Ascending aorta (tissue), 2 donors: ENCODE measurements at regions not wholly inside any gene's neighbourhood (a gene's known extent, or its start where the extent isn't known, plus 50 kb on each side); places are given as distances from the start of the nearest gene placed in this dataset.

Experiments used
- DNase-seq, 2 donors: peaks; one replicate each; pipeline ENCODE4 v3.0.0-alpha.2; 2019; ENCODE audit warnings: low spot score in 2 of 2
- H3K27ac ChIP-seq, 2 donors: fragments of 200-600 bp; sonication (generic); one replicate each; pipeline ENCODE4 v1.5.1; 2016 to 2017; ENCODE audit warnings: mild to moderate bottlenecking in 1 of 2
- H3K27me3 ChIP-seq: fragments of 200-600 bp; sonication (generic); one replicate; pipeline ENCODE4 v1.5.1; 2017
- H3K36me3 ChIP-seq, 2 donors: fragments of 200-600 bp; sonication (generic); one replicate each; pipeline ENCODE4 v1.5.1; 2016
- H3K4me1 ChIP-seq, 2 donors: fragments of 200-600 bp; sonication (generic); one replicate each; pipeline ENCODE4 v1.5.1; 2016 to 2017; ENCODE audit warnings: mild to moderate bottlenecking in 1 of 2
- H3K4me3 ChIP-seq, 2 donors: fragments of 200-600 bp; sonication (generic); one replicate each; pipeline ENCODE4 v1.5.1; 2016 to 2017; ENCODE audit warnings: mild to moderate bottlenecking in 1 of 2
- H3K9me3 ChIP-seq, 2 donors: fragments of 200-600 bp; sonication (generic); one replicate each; pipeline ENCODE4 v1.5.1; 2016
- intact Hi-C: fragments of 100-400 bp; cut with DNase I; formaldehyde crosslinking; loops from one replicate; pipeline ENCODE4 v1.15.1; 2023
- TF ChIP-seq, protein P1 (sequence below), 3 experiments: fragments of 200-600 bp in 2 of 3; fragments of 450-650 bp in 1 of 3; sonication (generic) in 2 of 3; IDR thresholded peaks; one replicate each; pipeline ENCODE4 v1.5.1; 2016 to 2019; ENCODE audit warnings: antibody characterized with exemption in 3 of 3, mild to moderate bottlenecking in 1 of 3, moderate library complexity in 1 of 3

DNA sequence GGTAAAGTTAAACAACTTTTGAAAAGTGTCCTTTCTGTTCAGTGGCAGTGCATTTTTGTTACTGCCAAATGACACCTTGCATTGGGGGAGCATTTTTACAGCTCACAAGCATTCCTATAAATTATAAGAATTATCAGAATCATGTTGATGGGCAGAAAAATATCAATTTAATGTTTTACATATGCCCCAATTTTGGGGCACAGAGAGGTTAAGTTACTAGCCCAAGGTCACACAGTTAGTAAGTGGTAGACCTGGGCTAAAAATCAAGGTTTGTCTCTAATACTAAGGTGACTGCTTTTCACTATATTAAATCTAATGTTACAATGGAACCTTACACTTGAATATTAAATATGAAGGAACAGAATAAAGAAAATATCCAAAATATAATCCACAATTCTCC lies 180.1 kb upstream of the IVNS1ABP start:
- Histone ChIP-seq H3K4me3 (no peak overlapping the region), H3K9me3 (no peaks in the 10 kb centered on the region), H3K36me3 (no peaks in the 10 kb centered on the region), H3K4me1 (no peaks in the 10 kb centered on the region), H3K27me3 (no peaks in the 10 kb centered on the region), H3K27ac (no peak overlapping the region)
- intact Hi-C loops: no loop called here
- DNase-seq: no peak
- TF ChIP-seq, protein P1, sequence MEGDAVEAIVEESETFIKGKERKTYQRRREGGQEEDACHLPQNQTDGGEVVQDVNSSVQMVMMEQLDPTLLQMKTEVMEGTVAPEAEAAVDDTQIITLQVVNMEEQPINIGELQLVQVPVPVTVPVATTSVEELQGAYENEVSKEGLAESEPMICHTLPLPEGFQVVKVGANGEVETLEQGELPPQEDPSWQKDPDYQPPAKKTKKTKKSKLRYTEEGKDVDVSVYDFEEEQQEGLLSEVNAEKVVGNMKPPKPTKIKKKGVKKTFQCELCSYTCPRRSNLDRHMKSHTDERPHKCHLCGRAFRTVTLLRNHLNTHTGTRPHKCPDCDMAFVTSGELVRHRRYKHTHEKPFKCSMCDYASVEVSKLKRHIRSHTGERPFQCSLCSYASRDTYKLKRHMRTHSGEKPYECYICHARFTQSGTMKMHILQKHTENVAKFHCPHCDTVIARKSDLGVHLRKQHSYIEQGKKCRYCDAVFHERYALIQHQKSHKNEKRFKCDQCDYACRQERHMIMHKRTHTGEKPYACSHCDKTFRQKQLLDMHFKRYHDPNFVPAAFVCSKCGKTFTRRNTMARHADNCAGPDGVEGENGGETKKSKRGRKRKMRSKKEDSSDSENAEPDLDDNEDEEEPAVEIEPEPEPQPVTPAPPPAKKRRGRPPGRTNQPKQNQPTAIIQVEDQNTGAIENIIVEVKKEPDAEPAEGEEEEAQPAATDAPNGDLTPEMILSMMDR (IDR thresholded peaks at IDR 0.05): no peak

DNA sequence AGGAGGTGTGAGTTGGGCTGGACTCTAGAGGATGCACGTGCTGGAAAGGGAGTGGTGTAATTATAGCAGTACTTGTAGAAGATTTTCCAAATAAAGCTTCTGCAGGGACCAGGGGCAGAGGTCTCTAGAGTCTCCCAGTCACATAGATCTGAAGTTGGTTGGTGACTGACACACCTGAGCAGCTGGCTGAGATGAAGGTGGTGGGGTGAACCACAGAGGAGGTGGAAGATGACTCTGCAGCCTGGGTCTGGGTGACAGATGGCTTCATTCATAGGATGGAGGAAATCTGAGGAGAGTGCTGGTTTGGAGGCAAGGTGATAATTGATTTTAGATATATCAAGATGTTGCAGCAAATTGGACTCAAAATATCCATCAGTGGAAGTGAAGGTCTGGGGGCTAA lies 178.9 kb upstream of the IVNS1ABP start:
- TF ChIP-seq, protein P1 (IDR thresholded peaks at IDR 0.05): no peak
- no peak overlapping the region for H3K27ac ChIP-seq
- no peaks in the 10 kb centered on the region for H3K4me1 ChIP-seq
- H3K27me3 ChIP-seq: no peaks in the 10 kb centered on the region
- H3K9me3 ChIP-seq: no peaks in the 10 kb centered on the region
- intact Hi-C loops: no loop called here
- no peak overlapping the region for H3K4me3 ChIP-seq
- DNase-seq: no peak
- no peaks in the 10 kb centered on the region for H3K36me3 ChIP-seq

DNA sequence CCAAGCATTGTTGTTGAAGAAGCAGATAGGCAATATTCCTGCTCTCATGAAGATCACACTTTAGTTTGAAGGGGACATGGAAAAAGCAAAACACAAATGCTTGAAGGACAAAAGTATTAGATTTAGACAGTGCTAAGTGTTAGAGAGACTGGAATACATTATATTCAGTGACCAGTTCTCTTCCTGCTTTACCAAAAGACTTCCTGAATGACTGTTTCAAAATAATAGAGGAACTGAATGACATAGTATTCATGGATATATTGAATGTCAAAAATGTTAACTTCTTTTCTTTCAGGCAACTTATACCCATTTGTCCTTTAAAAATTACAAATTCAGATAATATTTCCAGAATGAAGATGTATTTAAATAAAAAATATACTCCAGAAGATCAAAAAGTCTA lies 178.0 kb upstream of the IVNS1ABP start:
- no peaks in the 10 kb centered on the region for H3K9me3 ChIP-seq
- intact Hi-C loops: no loop called here

DNA sequence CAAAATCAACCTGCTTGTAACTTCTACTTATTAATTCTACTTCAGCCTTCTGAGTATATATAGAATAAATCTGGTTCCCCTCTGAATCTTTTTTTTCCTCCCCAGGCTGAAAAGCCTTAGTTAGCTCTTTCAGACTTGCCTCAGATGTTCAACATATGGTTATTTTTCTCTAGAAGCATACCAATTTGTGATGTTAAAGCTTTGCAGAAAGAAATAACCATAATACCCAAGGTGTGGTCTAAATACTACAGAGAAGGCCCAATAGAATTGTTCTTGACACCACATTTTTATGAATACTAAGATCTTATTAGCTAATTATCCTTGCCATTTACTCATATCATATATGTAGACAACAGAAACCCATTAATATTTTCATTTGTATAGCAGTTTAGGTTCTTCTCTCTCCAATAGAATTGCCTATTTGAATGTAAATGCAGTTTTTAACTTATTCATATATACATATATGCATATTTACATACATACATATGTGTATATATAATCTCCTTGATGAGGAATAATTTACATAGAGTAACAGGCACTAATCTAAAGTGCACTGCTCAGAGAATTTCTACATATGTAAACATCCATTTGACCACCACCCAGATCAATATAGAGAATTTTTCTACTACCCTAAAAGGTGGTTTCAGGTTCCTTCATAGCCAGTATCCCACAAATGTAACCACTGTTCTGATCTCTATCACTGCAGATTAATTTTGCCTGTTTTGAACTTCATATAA lies 175.2 kb upstream of the IVNS1ABP start:
- no peaks in the 10 kb centered on the region for H3K27me3 ChIP-seq
- no peaks in the 10 kb centered on the region for H3K4me1 ChIP-seq
- H3K9me3 ChIP-seq: no peaks in the 10 kb centered on the region
- no peaks in the 10 kb centered on the region for H3K36me3 ChIP-seq
- DNase-seq: no peak
- TF ChIP-seq, protein P1 (IDR thresholded peaks at IDR 0.05): no peak
- no peak overlapping the region for H3K27ac ChIP-seq
- H3K4me3 ChIP-seq: no peak overlapping the region
- intact Hi-C loops: no loop called here

More for the DNA sequence above, 178.0 kb upstream of the IVNS1ABP start:
- H3K27me3 ChIP-seq: no peaks in the 10 kb centered on the region
- TF ChIP-seq, protein P1 (IDR thresholded peaks at IDR 0.05): no peak
- H3K4me1 ChIP-seq: no peaks in the 10 kb centered on the region
- no peak overlapping the region for H3K27ac ChIP-seq
- H3K4me3 ChIP-seq: no peak overlapping the region
- H3K36me3 ChIP-seq: no peaks in the 10 kb centered on the region
- no peak for DNase-seq

DNA sequence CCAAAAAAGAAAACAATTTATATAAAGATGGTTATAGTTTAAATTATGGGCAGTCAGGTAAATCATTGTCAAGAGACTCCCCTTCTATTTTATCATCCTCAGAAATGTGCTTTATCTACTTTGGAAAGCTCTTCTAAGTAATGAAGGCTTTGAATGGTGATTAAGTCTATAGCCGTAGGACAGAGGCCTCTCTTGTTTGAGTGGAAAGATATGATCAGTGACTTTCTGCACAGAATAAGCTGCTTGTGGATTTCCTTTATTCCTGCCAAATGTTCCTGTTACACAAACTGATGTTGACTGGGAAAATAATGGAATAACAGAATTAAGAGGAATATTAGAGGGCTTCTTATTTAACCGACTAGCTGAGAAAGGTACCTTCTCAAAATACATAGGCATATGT lies 174.6 kb upstream of the IVNS1ABP start:
- TF ChIP-seq, protein P1 (IDR thresholded peaks at IDR 0.05): no peak

More for the DNA sequence above, 174.6 kb upstream of the IVNS1ABP start:
- Histone ChIP-seq H3K4me1 (no peaks in the 10 kb centered on the region), H3K36me3 (no peaks in the 10 kb centered on the region), H3K9me3 (no peaks in the 10 kb centered on the region), H3K4me3 (no peak overlapping the region), H3K27me3 (no peaks in the 10 kb centered on the region), H3K27ac (no peak overlapping the region)
- intact Hi-C loops: no loop called here
- no peak for DNase-seq
